PC-9 (cell line): ENCODE measurements at regions not wholly inside any gene's neighbourhood (a gene's known extent, or its start where the extent isn't known, plus 50 kb on each side); places are given as distances from the start of the nearest gene placed in this dataset.

Experiments used
- CTCF ChIP-seq: fragments of 200-600 bp; sonication (generic); conservative IDR thresholded peaks from 2 replicates; pipeline ENCODE4 v1.6.1; 2017; ENCODE audit warnings: mixed run types, antibody characterized with exemption, mild to moderate bottlenecking, moderate library complexity
- EZH2 ChIP-seq: fragments of 200-600 bp; sonication (generic); IDR thresholded peaks from 2 replicates; pipeline ENCODE4 v1.8.0; 2017; ENCODE audit warnings: antibody characterized with exemption, low read depth

DNA sequence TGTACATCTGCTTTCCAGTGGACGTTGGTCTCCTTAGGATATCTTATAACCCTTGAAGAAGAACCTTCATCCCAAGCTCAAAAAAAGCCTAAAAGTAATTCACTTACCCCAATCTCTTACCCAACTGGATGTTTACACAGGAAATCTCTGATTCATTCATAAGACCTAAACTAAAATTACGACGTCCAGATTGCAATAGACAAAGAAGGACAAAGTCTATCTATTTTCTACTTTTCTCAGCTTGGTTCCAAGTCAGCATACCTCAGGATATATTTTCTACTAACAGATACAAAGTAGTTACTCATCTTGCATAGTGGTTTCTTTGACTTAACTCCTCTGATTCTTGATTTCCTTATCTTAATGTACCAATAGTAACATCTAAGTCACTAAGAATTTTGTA lies 669.9 kb downstream of the OTOL1 start:
- TF ChIP-seq CTCF (no peak), EZH2 (no peak)
